ENCODE measurements at regions not wholly inside any gene's neighbourhood (a gene's known extent, or its start where the extent isn't known, plus 50 kb on each side); places are given as distances from the start of the nearest gene placed in this dataset.

- no peaks in the 10 kb centered on the region for H3K79me2 ChIP-seq (replicated peaks; ENCODE audit: insufficient read depth, low read length)
- no peaks in the 10 kb centered on the region for H3K9me3 ChIP-seq (ENCODE audit: low read length)
- no peaks in the 10 kb centered on the region for H3F3A ChIP-seq (ENCODE audit: insufficient read depth, low read length, poor library complexity, severe bottlenecking)
- peak overlapping the region; percentile 37 for H3K4me2 ChIP-seq (ENCODE audit: low read length)
- no peak overlapping the region for H3K27ac ChIP-seq (ENCODE audit: low read length)
- H3K9me2 ChIP-seq (ENCODE audit: insufficient read depth, low read length) = no peaks in the 10 kb centered on the region
- H3K4me3 ChIP-seq (ENCODE audit: low read length) = peak overlapping the region; percentile 33
- H4K20me1 ChIP-seq (ENCODE audit: insufficient read depth) = no peaks in the 10 kb centered on the region
- no peaks in the 10 kb centered on the region for H3K27me3 ChIP-seq (ENCODE audit: insufficient read depth, low read depth, low read length)
- no peak overlapping the region for H2AFZ ChIP-seq (ENCODE audit: low read depth, low read length)
- H3K9ac ChIP-seq (ENCODE audit: low read length) = no peak overlapping the region
- no peaks in the 10 kb centered on the region for H3K36me3 ChIP-seq (ENCODE audit: insufficient read depth, low read length)
- TF ChIP-seq MXI1 (conservative IDR thresholded peaks at IDR 0.05; ENCODE audit: poor library complexity, severe bottlenecking) = no peak
- no peak for TF ChIP-seq TAF1 (IDR thresholded peaks at IDR 0.05; ENCODE audit: low read depth)
- no peak for TF ChIP-seq REST (IDR thresholded peaks at IDR 0.05; ENCODE audit: borderline replicate concordance)
- peak; percentile 10 for TF ChIP-seq POLR2AphosphoS5 (IDR thresholded peaks at IDR 0.05)
- TF ChIP-seq RAD21 (conservative IDR thresholded peaks at IDR 0.05) = no peak
- peak; percentile 59 for TF ChIP-seq EP300 (conservative IDR thresholded peaks at IDR 0.05; ENCODE audit: poor library complexity, severe bottlenecking)
- no peak for TF ChIP-seq CTCF (IDR thresholded peaks at IDR 0.05; ENCODE audit: poor library complexity, severe bottlenecking)
- no peak for TF ChIP-seq SMC3 (conservative IDR thresholded peaks at IDR 0.05; ENCODE audit: poor library complexity)
- TF ChIP-seq EZH2 (IDR thresholded peaks at IDR 0.05; ENCODE audit: borderline replicate concordance, insufficient read depth, low read length, poor library complexity, severe bottlenecking) = no peak
Measured at GRCh38 chr3:180199417-180199995, 162.8 kb upstream of the PEX5L start.

- Histone ChIP-seq H3K27me3 (ENCODE audit: insufficient read depth, low read depth, low read length) (no peaks in the 10 kb centered on the region), H3F3A (ENCODE audit: insufficient read depth, low read length, poor library complexity, severe bottlenecking) (no peaks in the 10 kb centered on the region), H2AFZ (ENCODE audit: low read depth, low read length) (no peak overlapping the region), H3K9ac (ENCODE audit: low read length) (no peak overlapping the region), H3K9me2 (ENCODE audit: insufficient read depth, low read length) (no peaks in the 10 kb centered on the region), H3K9me3 (ENCODE audit: low read length) (no peaks in the 10 kb centered on the region), H3K4me2 (ENCODE audit: low read length) (no peak overlapping the region), H3K79me2 (replicated peaks; ENCODE audit: insufficient read depth, low read length) (no peaks in the 10 kb centered on the region), H3K36me3 (ENCODE audit: insufficient read depth, low read length) (no peaks in the 10 kb centered on the region), H3K27ac (ENCODE audit: low read length) (no peak overlapping the region), H4K20me1 (ENCODE audit: insufficient read depth) (no peaks in the 10 kb centered on the region), H3K4me3 (ENCODE audit: low read length) (no peak overlapping the region)
- TF ChIP-seq EP300 (conservative IDR thresholded peaks at IDR 0.05; ENCODE audit: poor library complexity, severe bottlenecking) (no peak), POLR2AphosphoS5 (IDR thresholded peaks at IDR 0.05) (no peak), REST (IDR thresholded peaks at IDR 0.05; ENCODE audit: borderline replicate concordance) (no peak), CTCF (IDR thresholded peaks at IDR 0.05; ENCODE audit: poor library complexity, severe bottlenecking) (no peak), RAD21 (conservative IDR thresholded peaks at IDR 0.05) (no peak), EZH2 (IDR thresholded peaks at IDR 0.05; ENCODE audit: borderline replicate concordance, insufficient read depth, low read length, poor library complexity, severe bottlenecking) (no peak), MXI1 (conservative IDR thresholded peaks at IDR 0.05; ENCODE audit: poor library complexity, severe bottlenecking) (no peak), TAF1 (IDR thresholded peaks at IDR 0.05; ENCODE audit: low read depth) (no peak), SMC3 (conservative IDR thresholded peaks at IDR 0.05; ENCODE audit: poor library complexity) (no peak)
Measured at GRCh38 chr3:180215866-180216265, 179.1 kb upstream of the PEX5L start.
